Colonic mucosa (tissue), 4 donors: ENCODE measurements at regions not wholly inside any gene's neighbourhood (a gene's known extent, or its start where the extent isn't known, plus 50 kb on each side); places are given as distances from the start of the nearest gene placed in this dataset.
"Not testable (repeated sequence)": the region's sequence is repeated elsewhere in the genome, so short reads cannot be mapped to it uniquely, and the experiment has no call there.

Experiments
- DNase-seq: peaks from one replicate; pipeline ENCODE4 v3.0.0-alpha.2; 2020
- H3K27ac ChIP-seq: fragments of 200-600 bp; one replicate; pipeline ENCODE4 v1.8.0; 2021
- H3K27me3 ChIP-seq: fragments of 200-600 bp; one replicate; pipeline ENCODE4 v1.8.0; 2021
- H3K36me3 ChIP-seq: fragments of 200-600 bp; one replicate; pipeline ENCODE4 v1.8.0; 2021
- H3K4me1 ChIP-seq: fragments of 200-600 bp; one replicate; pipeline ENCODE4 v1.8.0; 2021; ENCODE audit warnings: mild to moderate bottlenecking
- H3K4me3 ChIP-seq: fragments of 200-600 bp; one replicate; pipeline ENCODE4 v1.8.0; 2021
- H3K9ac ChIP-seq, 2 donors: one replicate each; pipeline ENCODE4 v1.7.0; 2013; ENCODE audit warnings: control low read depth in 2 of 2, low read depth in 2 of 2, low read length in 2 of 2
- H3K9me3 ChIP-seq: fragments of 200-600 bp; one replicate; pipeline ENCODE4 v1.8.0; 2021
- CTCF ChIP-seq: fragments of 200-600 bp; IDR thresholded peaks from one replicate; pipeline ENCODE4 v1.8.0; 2022; ENCODE audit warnings: antibody characterized with exemption, mild to moderate bottlenecking
- intact Hi-C: fragments of 100-400 bp; cut with DNase I; formaldehyde crosslinking; loops from one replicate; pipeline ENCODE4 v1.14.1; 2022
- donor health status: healthy.
- donor health status: DM: no; HTN: no; CAD: no.
- donor health status: DM: no; HTN: no; CAD: no.

DNA sequence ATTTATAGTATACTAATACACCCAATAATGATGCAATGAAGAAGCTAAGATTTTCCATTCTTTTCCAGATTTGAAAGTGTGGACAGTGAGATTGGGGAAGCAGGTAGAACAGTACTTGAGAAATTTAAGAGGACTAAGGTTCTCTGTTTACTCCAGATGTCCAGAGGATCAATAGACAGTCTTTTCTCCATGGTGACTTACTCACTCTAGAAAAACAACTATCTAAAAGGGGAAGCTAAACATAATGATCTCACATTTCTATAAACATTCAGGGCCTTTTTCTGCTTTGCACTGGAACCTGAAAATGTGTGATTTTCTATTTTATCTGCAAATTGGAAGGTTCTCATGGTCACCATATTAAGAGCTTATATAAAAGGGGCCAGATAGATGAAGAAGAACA lies 93.9 kb upstream of the ZBTB18 start:
- H3K4me3 ChIP-seq: no peak overlapping the region
- intact Hi-C loops: no loop called here
- no peak overlapping the region for H3K27ac ChIP-seq
- no peak for DNase-seq
- H3K9me3 ChIP-seq: no peaks in the 10 kb centered on the region
- no peak for TF ChIP-seq CTCF
- H3K36me3 ChIP-seq: no peaks in the 10 kb centered on the region
- H3K27me3 ChIP-seq: no peaks in the 10 kb centered on the region
- H3K4me1 ChIP-seq: no peaks in the 10 kb centered on the region
- no peak overlapping the region for H3K9ac ChIP-seq

- no peak overlapping the region for H3K27ac ChIP-seq
- no peak overlapping the region for H3K9ac ChIP-seq
- TF ChIP-seq CTCF: no peak
- intact Hi-C loops: no loop called here
- no peaks in the 10 kb centered on the region for H3K27me3 ChIP-seq
- H3K4me1 ChIP-seq: no peaks in the 10 kb centered on the region
- no peaks in the 10 kb centered on the region for H3K9me3 ChIP-seq
- no peak overlapping the region for H3K4me3 ChIP-seq
- H3K36me3 ChIP-seq: no peaks in the 10 kb centered on the region
- DNase-seq: no peak
Measured at GRCh38 chr1:243956450-243956849, 94.6 kb upstream of the ZBTB18 start.

- intact Hi-C loops, H3K27ac ChIP-seq, H3K4me3 ChIP-seq, H3K9me3 ChIP-seq, H3K27me3 ChIP-seq, H3K4me1 ChIP-seq, H3K36me3 ChIP-seq, H3K9ac ChIP-seq, DNase-seq: not testable (repeated sequence)
Measured at GRCh38 chr1:243951207-243951606, 99.9 kb upstream of the ZBTB18 start.

- H3K9ac ChIP-seq: no peak overlapping the region
- no peak for TF ChIP-seq CTCF
- H3K4me1 ChIP-seq: no peaks in the 10 kb centered on the region
- no peaks in the 10 kb centered on the region for H3K36me3 ChIP-seq
- no peak overlapping the region for H3K27ac ChIP-seq
- intact Hi-C loops: no loop called here
- H3K4me3 ChIP-seq: no peak overlapping the region
- DNase-seq: no peak
- H3K27me3 ChIP-seq: no peaks in the 10 kb centered on the region
- H3K9me3 ChIP-seq: no peaks in the 10 kb centered on the region
Measured at GRCh38 chr1:243950166-243950565, 100.1 kb upstream of the AKT3 start.

- TF ChIP-seq CTCF: no peak
- intact Hi-C loops: no loop called here
- Histone ChIP-seq H3K27ac (no peak overlapping the region), H3K4me1 (no peaks in the 10 kb centered on the region), H3K9me3 (no peaks in the 10 kb centered on the region), H3K9ac (no peak overlapping the region), H3K27me3 (no peaks in the 10 kb centered on the region), H3K36me3 (no peaks in the 10 kb centered on the region), H3K4me3 (no peak overlapping the region)
- no peak for DNase-seq
Measured at GRCh38 chr1:243946946-243947345, 96.9 kb upstream of the AKT3 start.

DNA sequence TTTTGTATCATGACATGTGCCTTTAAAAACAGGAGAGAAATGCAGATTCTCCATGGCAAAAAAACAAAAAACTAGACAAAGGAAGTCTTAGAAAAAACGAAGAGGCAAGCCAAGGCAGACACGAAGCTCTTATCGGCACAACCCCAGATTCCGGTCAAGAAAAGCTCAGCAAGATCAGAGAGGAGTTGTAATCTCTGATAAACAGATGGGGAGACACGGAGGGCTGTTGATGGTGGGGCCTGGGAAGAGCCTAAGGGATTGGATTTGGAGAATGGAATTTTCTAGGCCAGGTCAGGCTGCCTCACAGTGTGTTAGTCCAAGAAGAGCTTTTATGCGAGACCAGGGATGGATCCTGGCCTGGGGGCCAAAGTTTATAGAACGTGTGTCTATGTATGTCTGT lies 96.2 kb upstream of the AKT3 start:
- Histone ChIP-seq H3K9ac (no peak overlapping the region), H3K9me3 (no peaks in the 10 kb centered on the region), H3K27me3 (no peaks in the 10 kb centered on the region), H3K4me1 (no peaks in the 10 kb centered on the region), H3K27ac (no peak overlapping the region), H3K4me3 (no peak overlapping the region), H3K36me3 (no peaks in the 10 kb centered on the region)
- no peak for TF ChIP-seq CTCF
- DNase-seq: no peak
- intact Hi-C loops: no loop called here
